Mucosa of descending colon (tissue), 3 donors: ENCODE measurements at regions not wholly inside any gene's neighbourhood (a gene's known extent, or its start where the extent isn't known, plus 50 kb on each side); places are given as distances from the start of the nearest gene placed in this dataset.
"Not testable (repeated sequence)": the region's sequence is repeated elsewhere in the genome, so short reads cannot be mapped to it uniquely, and the experiment has no call there.

Experiments used
- ATAC-seq: fragments of 200-7000 bp; cut with Tn5 transposase; one replicate; pipeline ENCODE4 v1.9.1; 2020; ENCODE audit warnings: mild to moderate bottlenecking, moderate library complexity
- DNase-seq, 3 donors: peaks; one replicate each; pipeline ENCODE4 v3.0.0-alpha.2; 2020
- H3K36me3 ChIP-seq: fragments of 200-600 bp; one replicate; pipeline ENCODE4 v1.8.0; 2021; ENCODE audit warnings: low read depth, mild to moderate bottlenecking
- H3K4me1 ChIP-seq: fragments of 200-600 bp; one replicate; pipeline ENCODE4 v1.8.0; 2021; ENCODE audit warnings: low read depth, mild to moderate bottlenecking
- H3K4me3 ChIP-seq: fragments of 200-600 bp; one replicate; pipeline ENCODE4 v1.8.0; 2021; ENCODE audit warnings: mild to moderate bottlenecking
- H3K9me3 ChIP-seq: fragments of 200-600 bp; one replicate; pipeline ENCODE4 v1.8.0; 2021; ENCODE audit warnings: mild to moderate bottlenecking
- CTCF ChIP-seq: fragments of 200-600 bp; IDR thresholded peaks from one replicate; pipeline ENCODE4 v1.8.0; 2022; ENCODE audit warnings: antibody characterized with exemption, mild to moderate bottlenecking
- intact Hi-C, 2 donors: fragments of 100-400 bp; cut with DNase I in 1 of 2; cut with micrococcal nuclease in 1 of 2; formaldehyde crosslinking; loops; one replicate each; pipeline versions ENCODE4 v1.11.0 to v1.11.1; 2022; cut with DNase I, micrococcal nuclease
- donor health status: DM: no; HTN: no; CAD: no; lungs with moderate emphysema.
- donor health status: DM: no; HTN: no; CAD: no.
- donor health status: DM: no; HTN: yes; CAD: no.

GRCh38 chr12:89225808-89226411, 126.4 kb downstream of the DUSP6 start:
- intact Hi-C loops = no loop called here
- no peak for TF ChIP-seq CTCF
- Histone ChIP-seq H3K36me3 (no peaks in the 10 kb centered on the region), H3K4me1 (peaks cover 16% of the 10 kb centered on the region), H3K4me3 (no peak overlapping the region), H3K9me3 (no peaks in the 10 kb centered on the region)
- peak in 2 of 3 donors; percentile 42 to 85 for DNase-seq
- ATAC-seq = peak; percentile 99

- H3K4me3 ChIP-seq = no peak overlapping the region
- no peak for TF ChIP-seq CTCF
- no peaks in the 10 kb centered on the region for H3K36me3 ChIP-seq
- ATAC-seq = peak; percentile 74
- H3K9me3 ChIP-seq = no peaks in the 10 kb centered on the region
- intact Hi-C loops = no loop called here
- peaks cover 16% of the 10 kb centered on the region for H3K4me1 ChIP-seq
- DNase-seq = peak in 1 of 3 donors; percentile 35
Measured at GRCh38 chr12:89225401-89225800, 126.9 kb downstream of the DUSP6 start.

DNA sequence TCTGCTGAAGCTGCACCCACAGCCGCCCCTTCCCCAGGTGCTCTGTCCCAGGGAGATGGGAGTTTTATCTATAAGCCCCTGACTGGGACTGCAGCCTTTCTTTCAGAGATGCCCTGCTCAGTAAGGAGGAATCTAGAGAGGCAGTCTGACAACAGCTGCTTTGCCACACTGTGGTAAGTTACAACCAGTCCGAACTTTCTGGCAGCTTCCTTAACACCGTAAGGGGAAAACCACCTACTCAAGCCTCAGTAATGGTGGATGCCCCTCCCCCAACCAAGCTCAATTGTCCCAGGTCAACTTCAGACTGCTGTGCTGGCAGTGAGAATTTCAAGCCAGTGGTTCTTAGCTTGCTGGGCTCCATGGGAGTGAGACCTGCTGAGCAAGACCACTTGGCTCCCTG, 129.7 kb downstream of the DUSP6 start:
- H3K9me3 ChIP-seq, H3K4me3 ChIP-seq, intact Hi-C loops, ATAC-seq, H3K36me3 ChIP-seq: not testable (repeated sequence)
- peak in 1 of 3 donors; percentile 13 for DNase-seq
- H3K4me1 ChIP-seq = peaks cover 16% of the 10 kb centered on the region

GRCh38 chr12:89217472-89217871, 134.8 kb downstream of the DUSP6 start:
- intact Hi-C loops = no loop called here
- Histone ChIP-seq H3K4me3 (no peak overlapping the region), H3K36me3 (no peaks in the 10 kb centered on the region), H3K9me3 (no peaks in the 10 kb centered on the region), H3K4me1 (peaks cover 8% of the 10 kb centered on the region)
- ATAC-seq (peak; percentile 45), DNase-seq (no peak)
- TF ChIP-seq CTCF = no peak

DNA sequence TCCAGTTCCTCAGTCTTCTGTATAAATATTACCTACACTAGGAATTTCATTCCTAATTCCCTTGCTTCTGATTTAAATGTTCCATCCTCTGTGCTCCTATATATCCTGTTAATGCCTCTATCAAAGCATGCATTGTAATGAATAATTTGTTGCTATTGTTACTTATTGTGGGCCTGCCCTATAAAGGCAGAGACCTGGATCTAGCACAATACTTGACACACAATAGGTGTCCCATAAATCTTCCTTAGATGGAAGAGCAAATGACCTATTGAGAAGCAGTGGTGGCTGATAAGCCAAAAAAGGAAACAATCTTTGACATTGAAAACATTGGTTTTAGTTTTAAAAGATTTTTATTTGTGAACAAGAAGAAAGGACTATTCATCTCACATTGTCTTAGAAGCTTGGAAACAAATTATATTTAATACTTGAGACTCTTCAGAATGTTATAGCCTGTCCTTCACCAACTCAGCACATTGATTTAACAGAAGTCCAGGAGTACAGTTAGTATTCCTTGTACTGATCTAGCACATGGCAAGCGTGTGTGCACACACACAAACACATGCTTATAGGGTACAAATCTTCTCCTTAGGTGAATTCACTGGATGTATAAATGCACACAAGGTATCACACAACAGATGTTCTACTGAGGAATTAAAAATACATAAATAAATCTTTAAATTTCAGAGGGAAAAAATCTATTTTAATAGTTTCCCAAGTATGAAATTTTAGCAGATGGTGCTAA, 135.9 kb downstream of the DUSP6 start:
- intact Hi-C loops = no loop called here
- TF ChIP-seq CTCF = no peak
- Histone ChIP-seq H3K36me3 (no peaks in the 10 kb centered on the region), H3K4me1 (peaks cover 8% of the 10 kb centered on the region), H3K4me3 (no peak overlapping the region), H3K9me3 (no peaks in the 10 kb centered on the region)
- DNase-seq (no peak), ATAC-seq (no peak)

- Histone ChIP-seq H3K4me1 (peaks cover 8% of the 10 kb centered on the region), H3K9me3 (no peaks in the 10 kb centered on the region), H3K4me3 (no peak overlapping the region), H3K36me3 (no peaks in the 10 kb centered on the region)
- intact Hi-C loops = no loop called here
- ATAC-seq (no peak), DNase-seq (no peak)
- no peak for TF ChIP-seq CTCF
Measured at GRCh38 chr12:89215196-89215595, 137.1 kb downstream of the DUSP6 start.
